ENCODE measurements at regions not wholly inside any gene's neighbourhood (a gene's known extent, or its start where the extent isn't known, plus 50 kb on each side); places are given as distances from the start of the nearest gene placed in this dataset.
"Not testable (repeated sequence)": the region's sequence is repeated elsewhere in the genome, so short reads cannot be mapped to it uniquely, and the experiment has no call there.

GRCh38 chr3:144023543-144023942 is 51.9 kb downstream of the DIPK2A start:
- DNase-seq, result not testable (repeated sequence)

GRCh38 chr3:144028798-144029411 is 57.3 kb downstream of the DIPK2A start:
- no peak for DNase-seq

GRCh38 chr3:144029769-144030168 is 58.1 kb downstream of the DIPK2A start:
- DNase-seq, result no peak

- DNase-seq, result no peak
Observed at GRCh38 chr3:144031938-144032337, 60.3 kb downstream of the DIPK2A start.

GRCh38 chr3:144032531-144033239 is 61.1 kb downstream of the DIPK2A start:
- DNase-seq, result no peak

- DNase-seq, result no peak
Observed at GRCh38 chr3:144033240-144033589, 61.6 kb downstream of the DIPK2A start.

GRCh38 chr3:144033863-144034262 is 62.2 kb downstream of the DIPK2A start:
- DNase-seq, result no peak

GRCh38 chr3:144034715-144035290 is 63.2 kb downstream of the DIPK2A start:
- no peak for DNase-seq

GRCh38 chr3:144036498-144036897 is 64.9 kb downstream of the DIPK2A start:
- DNase-seq, result no peak

GRCh38 chr3:144039661-144040060 is 68.0 kb downstream of the DIPK2A start:
- DNase-seq, result no peak

GRCh38 chr3:144041960-144042556 is 70.4 kb downstream of the DIPK2A start:
- DNase-seq, result no peak

GRCh38 chr3:144045766-144046165 is 74.1 kb downstream of the DIPK2A start:
- DNase-seq, result no peak

- no peak for DNase-seq
Observed at GRCh38 chr3:144049374-144049773, 77.8 kb downstream of the DIPK2A start.

- no peak for DNase-seq
Observed at GRCh38 chr3:144051211-144051610, 79.6 kb downstream of the DIPK2A start.

GRCh38 chr3:144052275-144052674 is 80.7 kb downstream of the DIPK2A start:
- no peak for DNase-seq

- no peak for DNase-seq
Observed at GRCh38 chr3:144053121-144053520, 81.5 kb downstream of the DIPK2A start.

- no peak for DNase-seq
Observed at GRCh38 chr3:144054766-144055165, 83.1 kb downstream of the DIPK2A start.

- no peak for DNase-seq
Observed at GRCh38 chr3:144055604-144056003, 84.0 kb downstream of the DIPK2A start.

- DNase-seq, result no peak
Observed at GRCh38 chr3:144058713-144059112, 87.1 kb downstream of the DIPK2A start.

GRCh38 chr3:144059481-144059880 is 87.9 kb downstream of the DIPK2A start:
- no peak for DNase-seq

GRCh38 chr3:144060881-144061280 is 89.3 kb downstream of the DIPK2A start:
- DNase-seq, result no peak

- DNase-seq, result no peak
Observed at GRCh38 chr3:144063306-144063705, 91.7 kb downstream of the DIPK2A start.

GRCh38 chr3:144067059-144067458 is 95.4 kb downstream of the DIPK2A start:
- DNase-seq, result no peak

GRCh38 chr3:144073698-144074097 is 102.1 kb downstream of the DIPK2A start:
- DNase-seq, result no peak
